GM23338 (cell line): ENCODE measurements at regions not wholly inside any gene's neighbourhood (a gene's known extent, or its start where the extent isn't known, plus 50 kb on each side); places are given as distances from the start of the nearest gene placed in this dataset.

Experiments used
- CREB1 ChIP-seq: fragments of 250-450 bp; sonication (Bioruptor Pico); IDR thresholded peaks from 2 replicates; pipeline ENCODE4 v1.5.0; 2020; ENCODE audit warnings: low read depth, mild to moderate bottlenecking, moderate library complexity
- CTCF ChIP-seq, 2 experiments: fragments of 200-600 bp in 1 of 2; sonication (generic) in 1 of 2; conservative IDR thresholded peaks; 2 replicates each; pipeline versions ENCODE4 v1.5.1 to v1.6.1; 2016 to 2017; ENCODE audit warnings: antibody characterized with exemption in 2 of 2, low read depth in 2 of 2, mild to moderate bottlenecking in 2 of 2, moderate library complexity in 1 of 2
- EZH2 ChIP-seq: fragments of 200-600 bp; sonication (generic); IDR thresholded peaks from one replicate; pipeline ENCODE4 v1.8.0; 2017; ENCODE audit warnings: antibody characterized with exemption, mild to moderate bottlenecking, low read depth; ENCODE audit not compliant: unreplicated experiment
- EZH2phosphoT487 ChIP-seq: fragments of 200-600 bp; sonication (generic); IDR thresholded peaks from one replicate; pipeline ENCODE4 v1.8.1; 2018; ENCODE audit warnings: antibody characterized with exemption; ENCODE audit not compliant: unreplicated experiment
- JUNB ChIP-seq: IDR thresholded peaks from one replicate; pipeline ENCODE4 v1.6.1; 2016; ENCODE audit warnings: antibody characterized with exemption; ENCODE audit not compliant: unreplicated experiment
- NANOG ChIP-seq: IDR thresholded peaks from 2 replicates; pipeline ENCODE4 v1.6.1; 2016; ENCODE audit warnings: antibody characterized with exemption, borderline replicate concordance
- POLR2AphosphoS5 ChIP-seq: IDR thresholded peaks from 2 replicates; pipeline ENCODE4 v1.6.1; 2016; ENCODE audit warnings: antibody characterized with exemption, low read depth
- REST ChIP-seq: IDR thresholded peaks from one replicate; pipeline ENCODE4 v1.6.1; 2018; ENCODE audit warnings: antibody characterized with exemption; ENCODE audit not compliant: unreplicated experiment
- ZNF114 ChIP-seq: fragments of 250-450 bp; sonication (Bioruptor Pico); IDR thresholded peaks from 2 replicates; pipeline ENCODE4 v1.5.0; 2020; ENCODE audit warnings: mild to moderate bottlenecking, moderate library complexity

- TF ChIP-seq CTCF (conservative IDR thresholded peaks at IDR 0.05; ENCODE audit: low read depth in 2 of 2) (no peak), EZH2phosphoT487 (no peak), EZH2 (no peak), POLR2AphosphoS5 (no peak), NANOG (no peak), JUNB (no peak), REST (no peak), ZNF114 (CRISPR knock-in tag) (no peak), CREB1 (no peak)
These were observed 724.9 kb downstream of the MAT2B start for GRCh38 chr5:164230341-164230740.
